Keratinocyte (primary cell): ENCODE measurements at regions not wholly inside any gene's neighbourhood (a gene's known extent, or its start where the extent isn't known, plus 50 kb on each side); places are given as distances from the start of the nearest gene placed in this dataset.
"Not testable (repeated sequence)": the region's sequence is repeated elsewhere in the genome, so short reads cannot be mapped to it uniquely, and the experiment has no call there.

Experiments used
- EZH2 ChIP-seq: IDR thresholded peaks from one replicate; pipeline ENCODE4 v1.6.1; 2012; ENCODE audit warnings: inconsistent platforms, mild to moderate bottlenecking, low read length, moderate library complexity
- TF ChIP-seq, protein P1 (sequence below), 3 experiments: IDR thresholded peaks in 1 of 3; conservative IDR thresholded peaks in 1 of 3; optimal IDR thresholded peaks in 1 of 3; 2 replicates in 2 of 3; 3 replicates in 1 of 3; pipeline versions ENCODE3 to v1.5.1; 2011; ENCODE audit warnings: low read length in 3 of 3, mild to moderate bottlenecking in 3 of 3, moderate library complexity in 2 of 3, control low read depth in 1 of 3, inconsistent platforms in 1 of 3; ENCODE audit not compliant: insufficient read depth in 2 of 3; ENCODE audit errors: extremely low read depth in 1 of 3

DNA sequence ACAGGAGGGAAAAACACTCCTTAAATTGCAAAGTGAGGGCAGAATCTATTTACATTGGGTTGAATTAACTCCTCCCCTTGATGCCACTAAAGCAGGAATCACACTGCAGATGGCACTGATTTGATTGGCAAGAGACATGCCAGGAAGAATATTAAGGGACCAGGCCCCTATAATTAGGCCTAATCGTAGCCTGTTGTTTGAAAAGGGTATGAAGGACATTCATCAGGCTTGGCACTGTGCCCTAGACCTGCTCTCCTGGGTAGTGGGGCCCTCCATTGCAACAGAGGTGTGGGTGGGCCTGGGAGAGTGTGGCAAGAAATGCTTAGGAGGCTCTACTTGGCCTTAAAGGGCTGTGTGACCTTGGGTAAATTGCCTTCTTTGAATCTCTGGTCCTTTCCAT, 102.3 kb downstream of the SINHCAF start:
- TF ChIP-seq, protein P1, sequence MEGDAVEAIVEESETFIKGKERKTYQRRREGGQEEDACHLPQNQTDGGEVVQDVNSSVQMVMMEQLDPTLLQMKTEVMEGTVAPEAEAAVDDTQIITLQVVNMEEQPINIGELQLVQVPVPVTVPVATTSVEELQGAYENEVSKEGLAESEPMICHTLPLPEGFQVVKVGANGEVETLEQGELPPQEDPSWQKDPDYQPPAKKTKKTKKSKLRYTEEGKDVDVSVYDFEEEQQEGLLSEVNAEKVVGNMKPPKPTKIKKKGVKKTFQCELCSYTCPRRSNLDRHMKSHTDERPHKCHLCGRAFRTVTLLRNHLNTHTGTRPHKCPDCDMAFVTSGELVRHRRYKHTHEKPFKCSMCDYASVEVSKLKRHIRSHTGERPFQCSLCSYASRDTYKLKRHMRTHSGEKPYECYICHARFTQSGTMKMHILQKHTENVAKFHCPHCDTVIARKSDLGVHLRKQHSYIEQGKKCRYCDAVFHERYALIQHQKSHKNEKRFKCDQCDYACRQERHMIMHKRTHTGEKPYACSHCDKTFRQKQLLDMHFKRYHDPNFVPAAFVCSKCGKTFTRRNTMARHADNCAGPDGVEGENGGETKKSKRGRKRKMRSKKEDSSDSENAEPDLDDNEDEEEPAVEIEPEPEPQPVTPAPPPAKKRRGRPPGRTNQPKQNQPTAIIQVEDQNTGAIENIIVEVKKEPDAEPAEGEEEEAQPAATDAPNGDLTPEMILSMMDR (optimal IDR thresholded peaks at IDR 0.05 in 1 of 3, IDR thresholded peaks at IDR 0.05 in 1 of 3, conservative IDR thresholded peaks at IDR 0.05 in 1 of 3; ENCODE audit: extremely low read depth in 1 of 3, insufficient read depth in 2 of 3, low read length in 3 of 3) = not testable (repeated sequence)
- TF ChIP-seq EZH2 = not testable (repeated sequence)
